ENCODE measurements at regions not wholly inside any gene's neighbourhood (a gene's known extent, or its start where the extent isn't known, plus 50 kb on each side); places are given as distances from the start of the nearest gene placed in this dataset.

DNA sequence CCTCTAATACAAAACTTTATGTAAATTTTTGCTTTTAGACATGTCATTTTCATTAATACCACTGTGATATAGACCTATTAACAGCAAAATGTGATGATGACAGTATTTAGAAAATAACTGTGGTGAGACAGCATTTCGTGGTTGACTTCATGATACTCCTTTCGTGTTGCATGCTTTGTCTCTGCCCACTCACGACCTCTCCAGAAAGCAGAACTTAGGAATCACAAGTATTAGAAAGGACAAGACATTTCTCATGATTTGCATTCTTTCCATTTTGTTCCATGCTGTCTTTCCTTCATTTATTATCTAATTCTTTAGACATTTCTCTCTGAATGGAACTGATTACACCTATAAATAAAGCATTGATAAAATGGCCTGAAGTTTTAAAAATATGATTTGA, 85.2 kb upstream of the POU3F3 start:
- TF ChIP-seq CTCF (IDR thresholded peaks at IDR 0.05), result no peak
- TF ChIP-seq POLR2A (IDR thresholded peaks at IDR 0.05), result no peak
